ENCODE measurements at regions not wholly inside any gene's neighbourhood (a gene's known extent, or its start where the extent isn't known, plus 50 kb on each side); places are given as distances from the start of the nearest gene placed in this dataset.
A peak's percentile ranks its signal among the peaks of the same experiment; 100 is the strongest.

DNA sequence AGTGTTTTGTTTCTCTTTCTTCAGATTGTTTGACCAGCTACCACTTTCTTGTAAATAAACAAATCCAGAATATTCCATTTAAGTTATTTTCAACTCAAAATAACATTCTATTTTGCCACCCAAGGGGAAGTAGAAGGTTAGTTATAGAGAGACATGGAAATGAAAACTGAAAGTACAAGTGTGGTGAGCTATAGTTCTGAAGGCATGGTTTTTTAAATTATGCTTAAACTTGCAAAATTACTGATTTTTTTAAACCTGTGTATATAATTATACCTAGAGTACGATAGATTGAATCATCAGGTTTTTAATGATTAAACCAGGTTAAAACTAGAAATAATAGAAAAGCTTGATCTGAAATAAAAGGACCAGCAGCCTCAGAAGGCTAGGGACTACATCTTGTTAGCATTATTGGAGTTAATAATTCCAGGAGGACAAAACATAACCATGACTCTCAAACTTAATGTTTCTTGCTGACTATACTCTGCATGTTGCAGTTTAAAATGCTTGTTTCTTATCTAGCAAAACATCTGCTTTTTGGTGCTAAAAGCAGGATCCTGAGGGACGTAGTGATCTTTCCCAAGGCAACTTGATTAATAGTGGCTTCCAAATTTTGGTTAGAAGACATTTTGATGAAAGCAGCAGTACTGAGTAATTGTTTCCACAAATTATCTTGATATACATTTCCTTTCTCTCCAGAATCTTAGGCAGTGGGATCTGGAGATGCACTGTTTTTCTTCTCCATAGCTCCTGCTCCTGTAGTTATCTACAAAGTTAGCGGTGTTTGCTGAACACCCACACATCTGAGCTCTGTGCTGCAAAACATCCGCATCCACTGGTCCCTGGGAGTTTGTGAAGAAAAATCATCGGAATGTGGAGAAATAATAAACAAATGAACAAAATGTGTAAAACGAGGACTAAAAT lies 327.2 kb upstream of the PKDCC start:
- no peaks in the 10 kb centered on the region for H3K27me3 ChIP-seq (ENCODE audit: insufficient read depth, low read depth)
- no peaks in the 10 kb centered on the region for H3K36me3 ChIP-seq (ENCODE audit: insufficient read depth)
- TF ChIP-seq, protein P1, sequence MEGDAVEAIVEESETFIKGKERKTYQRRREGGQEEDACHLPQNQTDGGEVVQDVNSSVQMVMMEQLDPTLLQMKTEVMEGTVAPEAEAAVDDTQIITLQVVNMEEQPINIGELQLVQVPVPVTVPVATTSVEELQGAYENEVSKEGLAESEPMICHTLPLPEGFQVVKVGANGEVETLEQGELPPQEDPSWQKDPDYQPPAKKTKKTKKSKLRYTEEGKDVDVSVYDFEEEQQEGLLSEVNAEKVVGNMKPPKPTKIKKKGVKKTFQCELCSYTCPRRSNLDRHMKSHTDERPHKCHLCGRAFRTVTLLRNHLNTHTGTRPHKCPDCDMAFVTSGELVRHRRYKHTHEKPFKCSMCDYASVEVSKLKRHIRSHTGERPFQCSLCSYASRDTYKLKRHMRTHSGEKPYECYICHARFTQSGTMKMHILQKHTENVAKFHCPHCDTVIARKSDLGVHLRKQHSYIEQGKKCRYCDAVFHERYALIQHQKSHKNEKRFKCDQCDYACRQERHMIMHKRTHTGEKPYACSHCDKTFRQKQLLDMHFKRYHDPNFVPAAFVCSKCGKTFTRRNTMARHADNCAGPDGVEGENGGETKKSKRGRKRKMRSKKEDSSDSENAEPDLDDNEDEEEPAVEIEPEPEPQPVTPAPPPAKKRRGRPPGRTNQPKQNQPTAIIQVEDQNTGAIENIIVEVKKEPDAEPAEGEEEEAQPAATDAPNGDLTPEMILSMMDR (conservative IDR thresholded peaks at IDR 0.05; ENCODE audit: low read depth, low read length), result no peak
- no peak overlapping the region for H3K4me3 ChIP-seq (IDR thresholded peaks at IDR 0.05; ENCODE audit: insufficient read depth, low read depth, low read length)
- H4K20me1 ChIP-seq (ENCODE audit: insufficient read depth), result no peaks in the 10 kb centered on the region
- H2AFZ ChIP-seq (ENCODE audit: low read depth), result peak overlapping the region; percentile 31
- H3K9ac ChIP-seq, result no peak overlapping the region
- peak overlapping the region; percentile 29 for H3K4me2 ChIP-seq
- H3K79me2 ChIP-seq (ENCODE audit: insufficient read depth, low read depth), result no peaks in the 10 kb centered on the region
- peak overlapping the region; percentile 2; the same call in 1 of the 2 replicates for H3K27ac ChIP-seq
- peaks cover 29% of the 10 kb centered on the region for H3K4me1 ChIP-seq (ENCODE audit: low read depth, poor library complexity, severe bottlenecking)

DNA sequence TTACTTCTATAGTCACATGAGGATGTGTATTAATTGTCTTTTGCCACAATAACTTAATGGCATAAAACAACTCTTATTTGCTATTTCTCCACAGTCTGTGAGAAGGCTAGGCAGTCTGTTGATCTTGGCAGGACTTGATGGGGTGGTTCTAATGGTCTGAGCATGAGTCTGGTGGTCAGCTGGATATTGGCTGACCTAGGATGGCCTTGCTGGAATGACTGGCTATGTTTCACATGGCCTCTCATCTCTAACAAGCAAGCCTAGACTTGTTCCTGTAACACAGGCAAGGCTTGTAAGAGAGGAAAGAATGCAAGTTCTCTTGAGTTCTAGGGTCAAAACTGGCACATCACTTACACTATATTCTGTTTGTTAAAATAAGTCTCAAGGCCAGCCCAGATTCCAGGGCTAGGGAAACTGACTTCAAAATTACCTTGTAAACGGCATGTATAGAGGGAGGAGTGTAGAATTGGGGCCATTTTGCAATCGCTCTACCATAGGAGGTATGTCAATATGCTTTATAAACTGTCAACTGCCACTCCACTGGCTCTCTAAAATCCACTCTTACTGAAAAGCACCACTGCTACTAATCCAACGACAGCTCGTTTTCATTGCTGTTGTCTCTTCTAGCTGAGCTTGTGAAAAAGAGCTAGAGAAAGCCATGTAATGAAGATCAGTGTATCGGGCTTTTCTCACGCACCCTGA lies 325.0 kb upstream of the PKDCC start:
- Histone ChIP-seq H3K36me3 (ENCODE audit: insufficient read depth) (no peaks in the 10 kb centered on the region), H3K9ac (no peak overlapping the region), H3K27me3 (ENCODE audit: insufficient read depth, low read depth) (no peaks in the 10 kb centered on the region), H3K4me3 (IDR thresholded peaks at IDR 0.05; ENCODE audit: insufficient read depth, low read depth, low read length) (no peak overlapping the region), H3K4me2 (no peak overlapping the region), H4K20me1 (ENCODE audit: insufficient read depth) (no peaks in the 10 kb centered on the region), H3K4me1 (ENCODE audit: low read depth, poor library complexity, severe bottlenecking) (peaks cover 17% of the 10 kb centered on the region), H3K79me2 (ENCODE audit: insufficient read depth, low read depth) (no peaks in the 10 kb centered on the region), H3K27ac (no peak overlapping the region), H2AFZ (ENCODE audit: low read depth) (no peak overlapping the region)
- TF ChIP-seq, protein P1 (conservative IDR thresholded peaks at IDR 0.05; ENCODE audit: low read depth, low read length), result no peak

DNA sequence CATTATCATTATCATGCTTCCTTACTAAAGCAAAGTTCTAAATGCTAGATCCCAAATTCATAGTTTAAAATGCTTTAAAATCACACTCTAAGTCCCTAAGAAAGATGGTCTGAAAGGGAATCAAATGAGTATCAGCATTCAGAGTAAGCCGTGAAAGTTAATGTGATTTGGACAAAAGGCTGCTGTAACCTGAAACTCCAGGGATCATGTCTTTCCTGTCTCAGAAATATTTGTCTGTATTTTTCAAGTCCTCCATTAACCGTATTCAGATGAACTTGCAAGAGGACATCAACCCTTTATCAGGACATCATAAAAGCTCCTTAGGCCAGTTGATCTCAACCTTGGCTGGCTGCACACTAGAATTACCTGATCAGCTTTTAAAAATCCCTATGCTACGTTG lies 324.3 kb upstream of the PKDCC start:
- TF ChIP-seq, protein P1 (conservative IDR thresholded peaks at IDR 0.05; ENCODE audit: low read depth, low read length), result no peak
- Histone ChIP-seq H3K9ac (no peak overlapping the region), H2AFZ (ENCODE audit: low read depth) (no peak overlapping the region), H3K27ac (no peak overlapping the region), H3K36me3 (ENCODE audit: insufficient read depth) (no peaks in the 10 kb centered on the region), H3K4me3 (IDR thresholded peaks at IDR 0.05; ENCODE audit: insufficient read depth, low read depth, low read length) (no peak overlapping the region), H3K27me3 (ENCODE audit: insufficient read depth, low read depth) (no peaks in the 10 kb centered on the region), H4K20me1 (ENCODE audit: insufficient read depth) (no peaks in the 10 kb centered on the region), H3K79me2 (ENCODE audit: insufficient read depth, low read depth) (no peaks in the 10 kb centered on the region), H3K4me1 (ENCODE audit: low read depth, poor library complexity, severe bottlenecking) (peaks cover 17% of the 10 kb centered on the region), H3K4me2 (no peak overlapping the region)

DNA sequence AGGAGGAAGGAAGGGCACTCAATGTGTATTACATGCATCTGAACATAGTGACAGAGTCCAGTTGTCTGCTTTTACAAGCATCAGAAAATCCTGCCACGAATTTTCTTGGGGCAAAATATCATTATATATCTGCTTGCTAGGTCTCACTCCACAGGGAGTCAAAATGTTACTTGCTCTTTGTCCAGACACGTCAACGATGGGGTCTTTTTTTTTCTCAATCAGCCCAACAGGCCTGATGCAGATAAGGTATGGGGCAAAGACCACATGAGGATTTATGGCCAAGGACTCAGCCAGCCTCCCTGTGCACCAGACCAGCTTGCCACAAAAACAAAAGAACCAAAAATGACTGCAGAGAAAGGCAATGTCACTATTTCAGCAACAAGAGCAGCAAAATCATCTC lies 323.4 kb upstream of the PKDCC start:
- Histone ChIP-seq H3K4me1 (ENCODE audit: low read depth, poor library complexity, severe bottlenecking) (peaks cover 17% of the 10 kb centered on the region), H3K36me3 (ENCODE audit: insufficient read depth) (no peaks in the 10 kb centered on the region), H3K4me2 (no peak overlapping the region), H2AFZ (ENCODE audit: low read depth) (no peak overlapping the region), H3K4me3 (IDR thresholded peaks at IDR 0.05; ENCODE audit: insufficient read depth, low read depth, low read length) (no peak overlapping the region), H3K27me3 (ENCODE audit: insufficient read depth, low read depth) (no peaks in the 10 kb centered on the region), H3K27ac (no peak overlapping the region), H4K20me1 (ENCODE audit: insufficient read depth) (no peaks in the 10 kb centered on the region), H3K9ac (no peak overlapping the region), H3K79me2 (ENCODE audit: insufficient read depth, low read depth) (no peaks in the 10 kb centered on the region)
- TF ChIP-seq, protein P1 (conservative IDR thresholded peaks at IDR 0.05; ENCODE audit: low read depth, low read length), result no peak
